GM19239 (cell line): ENCODE measurements at regions not wholly inside any gene's neighbourhood (a gene's known extent, or its start where the extent isn't known, plus 50 kb on each side); places are given as distances from the start of the nearest gene placed in this dataset.

Experiments used
- DNase-seq: peaks from one replicate; pipeline ENCODE4 v3.0.0; 2011; ENCODE audit warnings: low spot score; ENCODE audit not compliant: insufficient read length
- FAIRE-seq: peaks from 2 replicates; lab custom pipeline; 2011; peaks lifted over from hg19 to GRCh38; lab: Jason Lieb, UNC

- DNase-seq: no peak
- FAIRE-seq: no peak
Measured at GRCh38 chr10:129165076-129165720, 301.8 kb upstream of the MGMT start.

GRCh38 chr10:129165770-129166169, 301.3 kb upstream of the MGMT start:
- DNase-seq: no peak
- FAIRE-seq: no peak

GRCh38 chr10:129168660-129169059, 298.4 kb upstream of the MGMT start:
- no peak for DNase-seq
- FAIRE-seq: no peak

GRCh38 chr10:129169115-129169514, 297.9 kb upstream of the MGMT start:
- DNase-seq (no peak), FAIRE-seq (no peak)

- DNase-seq (no peak), FAIRE-seq (no peak)
Measured at GRCh38 chr10:129170812-129171211, 296.2 kb upstream of the MGMT start.

- DNase-seq (no peak), FAIRE-seq (no peak)
Measured at GRCh38 chr10:129171812-129172211, 295.2 kb upstream of the MGMT start.

GRCh38 chr10:129174232-129175014, 292.6 kb upstream of the MGMT start:
- DNase-seq (no peak), FAIRE-seq (no peak)

GRCh38 chr10:129179245-129179971, 287.6 kb upstream of the MGMT start:
- no peak for FAIRE-seq

GRCh38 chr10:129179972-129180678, 286.9 kb upstream of the MGMT start:
- DNase-seq (no peak), FAIRE-seq (no peak)

More at GRCh38 chr10:129179245-129179971, 287.6 kb upstream of the MGMT start:
- no peak for DNase-seq

GRCh38 chr10:129184196-129184595, 282.8 kb upstream of the MGMT start:
- FAIRE-seq (no peak), DNase-seq (no peak)

GRCh38 chr10:129187331-129187730, 279.7 kb upstream of the MGMT start:
- DNase-seq: no peak
- FAIRE-seq: no peak

- FAIRE-seq (no peak), DNase-seq (no peak)
Measured at GRCh38 chr10:129191797-129192196, 275.2 kb upstream of the MGMT start.

GRCh38 chr10:129192344-129193128, 274.5 kb upstream of the MGMT start:
- no peak for FAIRE-seq

GRCh38 chr10:129193148-129193547, 273.9 kb upstream of the MGMT start:
- DNase-seq (no peak), FAIRE-seq (no peak)

More at GRCh38 chr10:129192344-129193128, 274.5 kb upstream of the MGMT start:
- DNase-seq: no peak

- no peak for DNase-seq
- no peak for FAIRE-seq
Measured at GRCh38 chr10:129194181-129194870, 272.7 kb upstream of the MGMT start.

- FAIRE-seq (no peak), DNase-seq (no peak)
Measured at GRCh38 chr10:129199826-129200225, 267.2 kb upstream of the MGMT start.

GRCh38 chr10:129203819-129204218, 263.2 kb upstream of the MGMT start:
- DNase-seq (no peak), FAIRE-seq (no peak)

- no peak for DNase-seq
- no peak for FAIRE-seq
Measured at GRCh38 chr10:129207297-129207696, 259.7 kb upstream of the MGMT start.

- no peak for FAIRE-seq
Measured at GRCh38 chr10:129210876-129211275, 256.2 kb upstream of the MGMT start.

More at GRCh38 chr10:129210876-129211275, 256.2 kb upstream of the MGMT start:
- no peak for DNase-seq
